Esophagus squamous epithelium (tissue), 4 donors: ENCODE measurements at regions not wholly inside any gene's neighbourhood (a gene's known extent, or its start where the extent isn't known, plus 50 kb on each side); places are given as distances from the start of the nearest gene placed in this dataset.

ENCODE experiments used
- POLR2A ChIP-seq, 4 donors: fragments of 450-650 bp; IDR thresholded peaks; one replicate each; pipeline ENCODE4 v1.6.1; 2017; ENCODE audit warnings: antibody characterized with exemption in 4 of 4, mild to moderate bottlenecking in 4 of 4, moderate library complexity in 3 of 4
- TF ChIP-seq, protein P1 (sequence below), 6 experiments: fragments of 450-650 bp in 4 of 6; fragments of 200-600 bp in 2 of 6; sonication (generic) in 2 of 6; IDR thresholded peaks; one replicate each; pipeline ENCODE4 v1.5.1; 2016 to 2019; ENCODE audit warnings: antibody characterized with exemption in 6 of 6, mild to moderate bottlenecking in 4 of 6, moderate library complexity in 4 of 6

- TF ChIP-seq, protein P1, sequence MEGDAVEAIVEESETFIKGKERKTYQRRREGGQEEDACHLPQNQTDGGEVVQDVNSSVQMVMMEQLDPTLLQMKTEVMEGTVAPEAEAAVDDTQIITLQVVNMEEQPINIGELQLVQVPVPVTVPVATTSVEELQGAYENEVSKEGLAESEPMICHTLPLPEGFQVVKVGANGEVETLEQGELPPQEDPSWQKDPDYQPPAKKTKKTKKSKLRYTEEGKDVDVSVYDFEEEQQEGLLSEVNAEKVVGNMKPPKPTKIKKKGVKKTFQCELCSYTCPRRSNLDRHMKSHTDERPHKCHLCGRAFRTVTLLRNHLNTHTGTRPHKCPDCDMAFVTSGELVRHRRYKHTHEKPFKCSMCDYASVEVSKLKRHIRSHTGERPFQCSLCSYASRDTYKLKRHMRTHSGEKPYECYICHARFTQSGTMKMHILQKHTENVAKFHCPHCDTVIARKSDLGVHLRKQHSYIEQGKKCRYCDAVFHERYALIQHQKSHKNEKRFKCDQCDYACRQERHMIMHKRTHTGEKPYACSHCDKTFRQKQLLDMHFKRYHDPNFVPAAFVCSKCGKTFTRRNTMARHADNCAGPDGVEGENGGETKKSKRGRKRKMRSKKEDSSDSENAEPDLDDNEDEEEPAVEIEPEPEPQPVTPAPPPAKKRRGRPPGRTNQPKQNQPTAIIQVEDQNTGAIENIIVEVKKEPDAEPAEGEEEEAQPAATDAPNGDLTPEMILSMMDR (IDR thresholded peaks at IDR 0.05) = no peak
- TF ChIP-seq POLR2A (IDR thresholded peaks at IDR 0.05) = no peak
Measured at GRCh38 chr4:160831165-160831922, 1332.5 kb downstream of the FSTL5 start.
